WTC11 (cell line): ENCODE measurements at regions not wholly inside any gene's neighbourhood (a gene's known extent, or its start where the extent isn't known, plus 50 kb on each side); places are given as distances from the start of the nearest gene placed in this dataset.

Source experiments
- ATAC-seq: fragments of 200-7000 bp; cut with Tn5 transposase; 2 replicates; pipeline ENCODE4 v1.10.0; 2021; ENCODE audit warnings: mild to moderate bottlenecking, moderate library complexity
- CTCF ChIA-PET: fragments of 300-600 bp; sonication (Branson Sonifier 250); formaldehyde crosslinking; loops from one replicate; lab custom pipeline; 2021; ENCODE audit warnings: antibody characterized with exemption; lab: Charles Lee
- POLR2A ChIA-PET: fragments of 350-600 bp; sonication (Branson Sonifier 250); formaldehyde crosslinking; loops from one replicate; lab custom pipeline; 2021; ENCODE audit warnings: antibody characterized with exemption; lab: Charles Lee
- DNase-seq: peaks from one replicate; pipeline ENCODE4 v3.0.0; 2021; ENCODE audit warnings: low spot score
- H3K27ac Mint-ChIP-seq: 2 replicates; pipeline ENCODE4 v1.8.0; 2021; ENCODE audit warnings: mixed read lengths
- H3K27me3 Mint-ChIP-seq: 2 replicates; pipeline ENCODE4 v1.8.0; 2021; ENCODE audit warnings: low read depth, mild to moderate bottlenecking, moderate library complexity, mixed read lengths
- H3K36me3 Mint-ChIP-seq: 2 replicates; pipeline ENCODE4 v1.8.0; 2021; ENCODE audit warnings: mixed read lengths
- H3K4me1 Mint-ChIP-seq: 2 replicates; pipeline ENCODE4 v1.8.0; 2022; ENCODE audit warnings: mixed read lengths
- H3K4me3 Mint-ChIP-seq: 2 replicates; pipeline ENCODE4 v1.8.0; 2021; ENCODE audit warnings: mild to moderate bottlenecking, moderate library complexity, mixed read lengths
- H3K9me3 Mint-ChIP-seq: 2 replicates; pipeline ENCODE4 v1.8.0; 2021; ENCODE audit warnings: mixed read lengths
- ATF3 ChIP-seq: sonication (generic); formaldehyde crosslinking; conservative IDR thresholded peaks from 2 replicates; pipeline ENCODE4 v1.8.1; 2022; ENCODE audit warnings: mild to moderate bottlenecking, missing genetic modification reagents
- CBFB ChIP-seq: sonication (generic); formaldehyde crosslinking; IDR thresholded peaks from 2 replicates; pipeline ENCODE4 v1.8.1; 2022; ENCODE audit warnings: mild to moderate bottlenecking, low read depth, missing genetic modification reagents
- ERG ChIP-seq: fragments of 250-450 bp; sonication (Bioruptor Pico); IDR thresholded peaks from 2 replicates; pipeline ENCODE4 v1.8.0; 2021; ENCODE audit warnings: mild to moderate bottlenecking
- ESRRA ChIP-seq: sonication (generic); formaldehyde crosslinking; IDR thresholded peaks from 2 replicates; pipeline ENCODE4 v1.8.1; 2022; ENCODE audit warnings: mild to moderate bottlenecking, missing genetic modification reagents, borderline replicate concordance
- FOXJ3 ChIP-seq: sonication (generic); formaldehyde crosslinking; IDR thresholded peaks from 2 replicates; pipeline ENCODE4 v1.9.0; 2021; ENCODE audit warnings: missing genetic modification reagents, mild to moderate bottlenecking, borderline replicate concordance
- FOXK1 ChIP-seq: sonication (generic); formaldehyde crosslinking; IDR thresholded peaks from 2 replicates; pipeline ENCODE4 v1.8.0; 2022; ENCODE audit warnings: mild to moderate bottlenecking, moderate library complexity, missing genetic modification reagents
- KAT7 ChIP-seq: sonication (generic); formaldehyde crosslinking; IDR thresholded peaks from 2 replicates; pipeline ENCODE4 v1.8.1; 2023; ENCODE audit warnings: missing genetic modification reagents, mild to moderate bottlenecking, borderline replicate concordance
- NFATC4 ChIP-seq: fragments of 250-450 bp; sonication (Bioruptor Pico); IDR thresholded peaks from 2 replicates; pipeline ENCODE4 v1.9.0; 2021; ENCODE audit warnings: mild to moderate bottlenecking
- NFYB ChIP-seq: sonication (generic); formaldehyde crosslinking; conservative IDR thresholded peaks from 2 replicates; pipeline ENCODE4 v1.8.0; 2022; ENCODE audit warnings: low read depth, missing genetic modification reagents
- RORB ChIP-seq: fragments of 250-450 bp; sonication (Bioruptor Pico); IDR thresholded peaks from 2 replicates; pipeline ENCODE4 v1.9.0; 2021; ENCODE audit warnings: mild to moderate bottlenecking
- TCF7 ChIP-seq: sonication (generic); formaldehyde crosslinking; IDR thresholded peaks from 2 replicates; pipeline ENCODE4 v1.8.0; 2022; ENCODE audit warnings: mild to moderate bottlenecking, low read depth, missing genetic modification reagents, moderate library complexity
- TP53 ChIP-seq: sonication (generic); formaldehyde crosslinking; IDR thresholded peaks from 2 replicates; pipeline ENCODE4 v1.8.1; 2023; ENCODE audit warnings: mild to moderate bottlenecking, missing genetic modification reagents
- ZBTB21 ChIP-seq: sonication (generic); formaldehyde crosslinking; IDR thresholded peaks from 2 replicates; pipeline ENCODE4 v1.8.1; 2023; ENCODE audit warnings: mild to moderate bottlenecking, missing genetic modification reagents, borderline replicate concordance
- ZNF396 ChIP-seq: fragments of 250-450 bp; sonication (Bioruptor Pico); IDR thresholded peaks from 2 replicates; pipeline ENCODE4 v1.8.0; 2021; ENCODE audit warnings: mild to moderate bottlenecking, moderate library complexity, borderline replicate concordance
- TF ChIP-seq, protein P1 (sequence below): sonication (generic); formaldehyde crosslinking; IDR thresholded peaks from 2 replicates; pipeline ENCODE4 v1.8.0; 2022; ENCODE audit warnings: missing genetic modification reagents
- TF ChIP-seq, protein P2 (sequence below): sonication (generic); formaldehyde crosslinking; IDR thresholded peaks from 2 replicates; pipeline ENCODE4 v1.8.0; 2023; ENCODE audit warnings: missing genetic modification reagents
- TF ChIP-seq, protein P3 (sequence below): fragments of 250-450 bp; sonication (Bioruptor Pico); IDR thresholded peaks from 2 replicates; pipeline ENCODE4 v1.9.0; 2021; ENCODE audit warnings: mild to moderate bottlenecking
- TF ChIP-seq, protein P4 (sequence below): fragments of 250-450 bp; sonication (Bioruptor Pico); conservative IDR thresholded peaks from 2 replicates; pipeline ENCODE4 v1.9.0; 2021; ENCODE audit warnings: mild to moderate bottlenecking

DNA sequence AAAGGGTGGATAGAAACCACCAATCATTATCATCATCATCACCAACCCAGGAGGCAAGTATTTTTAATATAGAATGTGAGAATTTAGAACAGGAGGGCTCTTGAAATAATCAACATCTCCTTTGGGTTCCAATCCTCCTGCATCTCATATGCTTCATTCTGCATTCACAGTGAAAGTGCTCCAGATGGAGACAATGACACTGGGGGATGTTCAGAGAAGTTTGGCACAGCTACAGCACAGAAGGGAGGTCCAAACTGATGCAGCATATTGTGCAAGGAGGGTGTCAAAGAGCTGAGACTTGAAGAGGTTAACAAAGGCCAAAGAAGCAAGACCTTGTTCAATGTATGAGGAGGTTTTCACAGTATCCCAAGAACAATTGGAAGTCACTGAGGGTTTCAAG is 767.1 kb downstream of the NTRK3 start:
- TF ChIP-seq, protein P1, sequence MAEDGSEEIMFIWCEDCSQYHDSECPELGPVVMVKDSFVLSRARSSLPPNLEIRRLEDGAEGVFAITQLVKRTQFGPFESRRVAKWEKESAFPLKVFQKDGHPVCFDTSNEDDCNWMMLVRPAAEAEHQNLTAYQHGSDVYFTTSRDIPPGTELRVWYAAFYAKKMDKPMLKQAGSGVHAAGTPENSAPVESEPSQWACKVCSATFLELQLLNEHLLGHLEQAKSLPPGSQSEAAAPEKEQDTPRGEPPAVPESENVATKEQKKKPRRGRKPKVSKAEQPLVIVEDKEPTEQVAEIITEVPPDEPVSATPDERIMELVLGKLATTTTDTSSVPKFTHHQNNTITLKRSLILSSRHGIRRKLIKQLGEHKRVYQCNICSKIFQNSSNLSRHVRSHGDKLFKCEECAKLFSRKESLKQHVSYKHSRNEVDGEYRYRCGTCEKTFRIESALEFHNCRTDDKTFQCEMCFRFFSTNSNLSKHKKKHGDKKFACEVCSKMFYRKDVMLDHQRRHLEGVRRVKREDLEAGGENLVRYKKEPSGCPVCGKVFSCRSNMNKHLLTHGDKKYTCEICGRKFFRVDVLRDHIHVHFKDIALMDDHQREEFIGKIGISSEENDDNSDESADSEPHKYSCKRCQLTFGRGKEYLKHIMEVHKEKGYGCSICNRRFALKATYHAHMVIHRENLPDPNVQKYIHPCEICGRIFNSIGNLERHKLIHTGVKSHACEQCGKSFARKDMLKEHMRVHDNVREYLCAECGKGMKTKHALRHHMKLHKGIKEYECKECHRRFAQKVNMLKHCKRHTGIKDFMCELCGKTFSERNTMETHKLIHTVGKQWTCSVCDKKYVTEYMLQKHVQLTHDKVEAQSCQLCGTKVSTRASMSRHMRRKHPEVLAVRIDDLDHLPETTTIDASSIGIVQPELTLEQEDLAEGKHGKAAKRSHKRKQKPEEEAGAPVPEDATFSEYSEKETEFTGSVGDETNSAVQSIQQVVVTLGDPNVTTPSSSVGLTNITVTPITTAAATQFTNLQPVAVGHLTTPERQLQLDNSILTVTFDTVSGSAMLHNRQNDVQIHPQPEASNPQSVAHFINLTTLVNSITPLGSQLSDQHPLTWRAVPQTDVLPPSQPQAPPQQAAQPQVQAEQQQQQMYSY = no peak
- TF ChIP-seq FOXK1 (CRISPR knock-in tag) (no peak), TP53 (no peak), CBFB (CRISPR knock-in tag) (no peak), ZNF396 (CRISPR knock-in tag) (no peak), NFATC4 (CRISPR knock-in tag) (no peak), TCF7 (CRISPR knock-in tag) (no peak), ERG (no peak)
- TF ChIP-seq, protein P2, sequence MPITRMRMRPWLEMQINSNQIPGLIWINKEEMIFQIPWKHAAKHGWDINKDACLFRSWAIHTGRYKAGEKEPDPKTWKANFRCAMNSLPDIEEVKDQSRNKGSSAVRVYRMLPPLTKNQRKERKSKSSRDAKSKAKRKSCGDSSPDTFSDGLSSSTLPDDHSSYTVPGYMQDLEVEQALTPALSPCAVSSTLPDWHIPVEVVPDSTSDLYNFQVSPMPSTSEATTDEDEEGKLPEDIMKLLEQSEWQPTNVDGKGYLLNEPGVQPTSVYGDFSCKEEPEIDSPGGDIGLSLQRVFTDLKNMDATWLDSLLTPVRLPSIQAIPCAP (CRISPR knock-in tag) = no peak
- DNase-seq = no peak
- Mint-ChIP-seq H3K27me3 (no peaks in the 10 kb centered on the region; the same call in 1 of the 2 replicates), H3K9me3 (peaks cover 7% of the 10 kb centered on the region), H3K4me1 (no peaks in the 10 kb centered on the region), H3K27ac (no peak overlapping the region), H3K36me3 (no peaks in the 10 kb centered on the region), H3K4me3 (no peak overlapping the region)
- ChIA-PET POLR2A (no interaction called here), CTCF (no interaction called here)
- ATAC-seq = no peak

DNA sequence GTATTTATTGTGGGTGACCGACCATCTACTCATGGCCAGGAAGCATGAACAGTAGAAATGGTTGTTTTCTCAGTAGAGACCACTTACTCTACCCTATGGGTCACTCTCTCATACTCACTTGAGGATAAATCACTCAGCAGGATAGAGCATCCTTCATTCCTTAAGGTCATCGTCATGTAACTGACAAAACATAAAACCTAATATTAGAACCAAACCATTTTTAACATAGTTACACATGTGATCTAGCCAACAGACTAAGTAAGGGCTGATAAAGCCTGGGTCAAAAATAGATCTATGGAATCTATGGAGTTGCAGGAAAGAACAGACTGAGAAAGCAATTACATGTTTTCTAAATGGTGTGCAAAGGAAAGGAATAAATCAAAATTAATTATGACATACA is 769.1 kb downstream of the NTRK3 start:
- DNase-seq = no peak
- H3K27ac Mint-ChIP-seq = no peak overlapping the region
- H3K9me3 Mint-ChIP-seq = peaks cover 7% of the 10 kb centered on the region
- no peak for ATAC-seq
- CTCF ChIA-PET = no interaction called here
- POLR2A ChIA-PET = no interaction called here
- H3K27me3 Mint-ChIP-seq = no peaks in the 10 kb centered on the region; the same call in 1 of the 2 replicates
- no peaks in the 10 kb centered on the region for H3K4me1 Mint-ChIP-seq
- no peak overlapping the region for H3K4me3 Mint-ChIP-seq
- no peaks in the 10 kb centered on the region for H3K36me3 Mint-ChIP-seq
- no peak for TF ChIP-seq NFYB (CRISPR knock-in tag)
- no peak for TF ChIP-seq ATF3 (CRISPR knock-in tag)
- no peak for TF ChIP-seq NFATC4 (CRISPR knock-in tag)
- TF ChIP-seq, protein P1 = no peak
- TF ChIP-seq ZNF396 (CRISPR knock-in tag) = no peak
- no peak for TF ChIP-seq RORB (CRISPR knock-in tag)
- TF ChIP-seq, protein P3, sequence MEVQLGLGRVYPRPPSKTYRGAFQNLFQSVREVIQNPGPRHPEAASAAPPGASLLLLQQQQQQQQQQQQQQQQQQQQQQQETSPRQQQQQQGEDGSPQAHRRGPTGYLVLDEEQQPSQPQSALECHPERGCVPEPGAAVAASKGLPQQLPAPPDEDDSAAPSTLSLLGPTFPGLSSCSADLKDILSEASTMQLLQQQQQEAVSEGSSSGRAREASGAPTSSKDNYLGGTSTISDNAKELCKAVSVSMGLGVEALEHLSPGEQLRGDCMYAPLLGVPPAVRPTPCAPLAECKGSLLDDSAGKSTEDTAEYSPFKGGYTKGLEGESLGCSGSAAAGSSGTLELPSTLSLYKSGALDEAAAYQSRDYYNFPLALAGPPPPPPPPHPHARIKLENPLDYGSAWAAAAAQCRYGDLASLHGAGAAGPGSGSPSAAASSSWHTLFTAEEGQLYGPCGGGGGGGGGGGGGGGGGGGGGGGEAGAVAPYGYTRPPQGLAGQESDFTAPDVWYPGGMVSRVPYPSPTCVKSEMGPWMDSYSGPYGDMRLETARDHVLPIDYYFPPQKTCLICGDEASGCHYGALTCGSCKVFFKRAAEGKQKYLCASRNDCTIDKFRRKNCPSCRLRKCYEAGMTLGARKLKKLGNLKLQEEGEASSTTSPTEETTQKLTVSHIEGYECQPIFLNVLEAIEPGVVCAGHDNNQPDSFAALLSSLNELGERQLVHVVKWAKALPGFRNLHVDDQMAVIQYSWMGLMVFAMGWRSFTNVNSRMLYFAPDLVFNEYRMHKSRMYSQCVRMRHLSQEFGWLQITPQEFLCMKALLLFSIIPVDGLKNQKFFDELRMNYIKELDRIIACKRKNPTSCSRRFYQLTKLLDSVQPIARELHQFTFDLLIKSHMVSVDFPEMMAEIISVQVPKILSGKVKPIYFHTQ (CRISPR knock-in tag) = no peak
- TF ChIP-seq ESRRA (CRISPR knock-in tag) = no peak
- no peak for TF ChIP-seq ZBTB21 (CRISPR knock-in tag)
- TF ChIP-seq KAT7 = no peak
- TF ChIP-seq FOXJ3 = no peak
- TF ChIP-seq, protein P4, sequence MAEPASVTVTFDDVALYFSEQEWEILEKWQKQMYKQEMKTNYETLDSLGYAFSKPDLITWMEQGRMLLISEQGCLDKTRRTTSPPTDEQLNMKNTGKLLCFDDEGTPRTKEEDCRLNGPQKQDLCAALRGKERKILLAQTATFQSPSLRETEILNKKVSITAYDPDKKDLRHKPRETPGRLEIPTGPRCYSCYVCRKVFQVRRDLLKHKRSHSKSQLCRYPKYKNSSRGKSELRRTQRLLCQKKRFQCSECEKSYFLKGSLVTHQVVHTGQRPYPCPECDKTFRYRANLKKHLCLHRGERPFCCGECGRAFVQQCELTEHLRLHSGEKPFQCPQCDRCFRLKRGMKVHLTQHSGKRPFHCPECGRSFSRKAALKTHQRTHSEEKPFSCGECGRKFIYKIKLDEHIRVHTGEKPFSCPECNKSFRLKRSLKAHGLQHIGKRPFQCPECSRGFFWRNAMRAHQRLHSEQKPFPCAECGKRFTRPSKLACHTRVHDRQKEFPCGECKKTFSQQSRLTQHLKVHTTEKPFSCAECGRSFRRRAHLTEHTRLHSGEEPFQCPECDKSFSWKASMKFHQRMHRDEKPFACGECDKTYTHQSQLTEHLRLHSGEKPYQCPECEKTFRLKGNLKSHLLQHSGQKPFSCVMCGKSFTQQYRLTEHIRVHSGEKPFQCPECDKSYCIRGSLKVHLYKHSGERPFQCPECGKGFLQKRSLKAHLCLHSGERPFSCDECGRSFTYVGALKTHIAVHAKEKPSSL (CRISPR knock-in tag) = no peak
